Small intestine (tissue), 7 donors: ENCODE measurements at regions not wholly inside any gene's neighbourhood (a gene's known extent, or its start where the extent isn't known, plus 50 kb on each side); places are given as distances from the start of the nearest gene placed in this dataset.

ENCODE experiments used
- DNase-seq, 2 donors: peaks; one replicate each; pipeline versions ENCODE4 v3.0.0 to v3.0.0-alpha.2; 2013
- FAIRE-seq: peaks from 2 replicates; lab custom pipeline; 2012; peaks lifted over from hg19 to GRCh38; lab: Jason Lieb, UNC
- H3K27ac ChIP-seq, 3 donors: one replicate each; pipeline ENCODE4 v1.5.1; 2013; ENCODE audit warnings: low read length in 2 of 3, mild to moderate bottlenecking in 2 of 3, control low read depth in 1 of 3, inconsistent platforms in 1 of 3, low read depth in 1 of 3, moderate library complexity in 1 of 3
- H3K27me3 ChIP-seq, 3 donors: one replicate each; pipeline ENCODE4 v1.6.1; 2013; ENCODE audit warnings: low read length in 3 of 3, inconsistent platforms in 1 of 3; ENCODE audit not compliant: control insufficient read depth in 3 of 3, insufficient read depth in 3 of 3
- H3K36me3 ChIP-seq, 3 donors: one replicate each; pipeline ENCODE4 v1.6.1; 2013; ENCODE audit warnings: low read length in 3 of 3, inconsistent platforms in 1 of 3, low read depth in 1 of 3, mild to moderate bottlenecking in 1 of 3, moderate library complexity in 1 of 3; ENCODE audit not compliant: control insufficient read depth in 3 of 3, insufficient read depth in 2 of 3
- H3K4me1 ChIP-seq, 3 donors: one replicate each; pipeline ENCODE4 v1.6.1; 2013; ENCODE audit warnings: low read length in 2 of 3, inconsistent platforms in 1 of 3, low read depth in 1 of 3, mild to moderate bottlenecking in 1 of 3, moderate library complexity in 1 of 3; ENCODE audit not compliant: control insufficient read depth in 3 of 3, insufficient read depth in 2 of 3
- H3K4me3 ChIP-seq, 3 donors: one replicate each; pipeline ENCODE4 v1.5.1; 2013; ENCODE audit warnings: low read length in 3 of 3, control low read depth in 1 of 3, inconsistent platforms in 1 of 3, low read depth in 1 of 3, mild to moderate bottlenecking in 1 of 3, moderate library complexity in 1 of 3
- H3K9me3 ChIP-seq, 2 donors: one replicate each; pipeline ENCODE4 v1.6.1; 2013; ENCODE audit warnings: low read depth in 1 of 2, low read length in 1 of 2; ENCODE audit not compliant: control insufficient read depth in 2 of 2, insufficient read depth in 1 of 2
- WGBS, 3 donors: extraction: QIAGEN DNeasy Blood & Tissue Kit; methylation state at CpG; one replicate each; pipeline ENCODE4 v1.1.7; 2013; 5-methylcytosine and 5-hydroxymethylcytosine counted together
- donor health status: healthy with polysubstance abuse.
- donor health status: control.
- donor health status: control.
- donor health status: Bipolar disorder and iron deficiency.
- donor health status: healthy.

- no peaks in the 10 kb centered on the region for H3K9me3 ChIP-seq
- FAIRE-seq, result no peak
- 79 to 96% (median 82%) methylated on average over 5 of the region's 5 CpGs for WGBS, 3 donors
- no peak overlapping the region for H3K4me3 ChIP-seq
- DNase-seq, result no peak
- H3K27me3 ChIP-seq, result no peaks in the 10 kb centered on the region
- peaks cover 0 to 8% (median 2%) of the 10 kb centered on the region in 3 donors for H3K4me1 ChIP-seq
- no peaks in the 10 kb centered on the region for H3K36me3 ChIP-seq
- no peak overlapping the region for H3K27ac ChIP-seq
Observed at GRCh38 chr6:108758884-108759283, 89.3 kb upstream of the ARMC2 start.

- H3K27me3 ChIP-seq, result no peaks in the 10 kb centered on the region
- 77 to 90% (median 89%) methylated on average over 9 of the region's 9 CpGs for WGBS, 3 donors
- FAIRE-seq (no peak), DNase-seq (no peak)
- H3K9me3 ChIP-seq, result no peaks in the 10 kb centered on the region
- no peak overlapping the region for H3K4me3 ChIP-seq
- no peaks in the 10 kb centered on the region for H3K36me3 ChIP-seq
- peaks cover 0 to 8% (median 2%) of the 10 kb centered on the region in 3 donors for H3K4me1 ChIP-seq
- H3K27ac ChIP-seq, result no peak overlapping the region
Observed at GRCh38 chr6:108760126-108761050, 87.8 kb upstream of the ARMC2 start.

GRCh38 chr6:108762394-108762793 lies 85.8 kb upstream of the ARMC2 start:
- H3K4me3 ChIP-seq, result no peak overlapping the region
- WGBS, 3 donors, result 45 to 76% (median 50%) methylated on average over 1 of the region's 1 CpG
- H3K4me1 ChIP-seq, result peaks cover 0 to 10% (median 2%) of the 10 kb centered on the region in 3 donors
- H3K27ac ChIP-seq, result no peak overlapping the region
- H3K36me3 ChIP-seq, result no peaks in the 10 kb centered on the region
- H3K27me3 ChIP-seq, result no peaks in the 10 kb centered on the region
- no peak for FAIRE-seq
- DNase-seq, result no peak
- no peaks in the 10 kb centered on the region for H3K9me3 ChIP-seq

- Histone ChIP-seq H3K27ac (no peak overlapping the region), H3K4me3 (no peak overlapping the region), H3K27me3 (no peaks in the 10 kb centered on the region), H3K4me1 (peaks cover 0 to 19% (median 2%) of the 10 kb centered on the region in 3 donors), H3K36me3 (no peaks in the 10 kb centered on the region), H3K9me3 (no peaks in the 10 kb centered on the region)
- FAIRE-seq (no peak), DNase-seq (no peak)
- 79 to 85% (median 80%) methylated on average over 10 of the region's 10 CpGs for WGBS, 3 donors
Observed at GRCh38 chr6:108763931-108764579, 84.2 kb upstream of the ARMC2 start.

GRCh38 chr6:108764580-108764950 lies 83.7 kb upstream of the ARMC2 start:
- H3K36me3 ChIP-seq, result no peaks in the 10 kb centered on the region
- DNase-seq (no peak), FAIRE-seq (no peak)
- no peaks in the 10 kb centered on the region for H3K9me3 ChIP-seq
- WGBS, 3 donors, result 95 to 100% (median 96%) methylated on average over 1 of the region's 1 CpG
- H3K4me1 ChIP-seq, result peaks cover 0 to 19% (median 2%) of the 10 kb centered on the region in 3 donors
- H3K4me3 ChIP-seq, result no peak overlapping the region
- no peaks in the 10 kb centered on the region for H3K27me3 ChIP-seq
- H3K27ac ChIP-seq, result no peak overlapping the region

GRCh38 chr6:108765495-108765894 lies 82.7 kb upstream of the ARMC2 start:
- WGBS, 3 donors, result 91 to 95% (median 93%) methylated on average over 2 of the region's 2 CpGs
- Histone ChIP-seq H3K27ac (no peak overlapping the region), H3K9me3 (no peaks in the 10 kb centered on the region), H3K4me3 (no peak overlapping the region), H3K27me3 (no peaks in the 10 kb centered on the region), H3K4me1 (peaks cover 0 to 13% (median 0%) of the 10 kb centered on the region in 3 donors), H3K36me3 (no peaks in the 10 kb centered on the region)
- DNase-seq (no peak), FAIRE-seq (no peak)

- no peak overlapping the region for H3K4me3 ChIP-seq
- DNase-seq (no peak), FAIRE-seq (no peak)
- 93 to 98% (median 97%) methylated on average over 5 of the region's 5 CpGs for WGBS, 3 donors
- no peaks in the 10 kb centered on the region for H3K9me3 ChIP-seq
- no peak overlapping the region for H3K27ac ChIP-seq
- peaks cover 0 to 10% (median 0%) of the 10 kb centered on the region in 3 donors for H3K4me1 ChIP-seq
- no peaks in the 10 kb centered on the region for H3K36me3 ChIP-seq
- H3K27me3 ChIP-seq, result no peaks in the 10 kb centered on the region
Observed at GRCh38 chr6:108766419-108766818, 81.8 kb upstream of the ARMC2 start.

- Histone ChIP-seq H3K27me3 (no peaks in the 10 kb centered on the region), H3K27ac (no peak overlapping the region), H3K4me3 (no peak overlapping the region), H3K36me3 (no peaks in the 10 kb centered on the region), H3K4me1 (peaks cover 0 to 10% (median 0%) of the 10 kb centered on the region in 3 donors), H3K9me3 (no peaks in the 10 kb centered on the region)
- FAIRE-seq (no peak), DNase-seq (no peak)
- 91 to 93% (median 93%) methylated on average over 6 of the region's 6 CpGs for WGBS, 3 donors
Observed at GRCh38 chr6:108766886-108767285, 81.3 kb upstream of the ARMC2 start.
